GM18502 (cell line): ENCODE measurements at regions not wholly inside any gene's neighbourhood (a gene's known extent, or its start where the extent isn't known, plus 50 kb on each side); places are given as distances from the start of the nearest gene placed in this dataset.
A peak's percentile ranks its signal among the peaks of the same experiment; 100 is the strongest.

Experiments used
- ATAC-seq: cut with Tn5 transposase; IDR thresholded peaks from one replicate; pipeline ENCODE4 v1.9.1; 2021; ENCODE audit warnings: mild to moderate bottlenecking; ENCODE audit not compliant: unreplicated experiment, poor library complexity

DNA sequence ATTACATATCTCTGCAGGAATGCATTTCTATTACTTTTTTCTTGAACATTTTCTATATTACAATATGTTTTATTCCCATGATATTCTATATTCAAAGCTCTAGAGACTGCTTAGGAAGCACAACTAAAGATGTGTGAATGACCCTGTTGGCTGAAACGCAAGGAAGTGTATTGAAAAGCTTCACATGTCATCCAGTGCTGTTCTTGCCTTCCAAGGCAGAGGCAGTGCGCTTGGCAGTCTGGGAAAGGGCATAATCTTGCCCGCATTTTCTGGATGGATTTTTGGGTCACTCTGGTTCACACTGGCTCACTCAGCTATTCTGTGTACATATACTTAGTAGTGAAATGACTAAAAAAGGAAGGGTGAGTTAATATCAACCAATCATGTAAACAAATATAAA is 262.4 kb downstream of the PTPRC start:
- no peak for ATAC-seq

GRCh38 chr1:198902655-198903054 is 263.8 kb downstream of the PTPRC start:
- ATAC-seq = no peak

DNA sequence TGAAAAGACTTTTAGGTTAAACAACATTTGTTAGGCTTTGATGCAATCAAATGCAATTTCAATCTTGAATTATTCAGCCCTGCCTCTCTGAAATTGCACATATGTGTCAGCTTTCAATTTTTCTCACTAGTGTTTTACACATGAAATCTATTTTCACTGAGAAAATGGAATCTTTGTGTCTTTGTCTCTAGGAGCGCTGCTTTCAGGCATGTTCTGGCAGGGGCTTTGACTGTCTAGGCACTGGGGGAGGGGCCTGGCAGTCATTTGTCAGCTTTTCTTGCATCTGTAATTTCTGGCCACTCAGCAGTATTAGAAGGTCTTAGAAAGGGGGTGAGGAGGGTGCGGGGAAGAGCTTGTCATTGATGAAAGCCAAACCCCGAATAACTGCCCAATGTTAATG is 264.4 kb downstream of the PTPRC start:
- ATAC-seq = no peak

- no peak for ATAC-seq
These were observed 264.8 kb downstream of the PTPRC start for GRCh38 chr1:198903621-198904020.

DNA sequence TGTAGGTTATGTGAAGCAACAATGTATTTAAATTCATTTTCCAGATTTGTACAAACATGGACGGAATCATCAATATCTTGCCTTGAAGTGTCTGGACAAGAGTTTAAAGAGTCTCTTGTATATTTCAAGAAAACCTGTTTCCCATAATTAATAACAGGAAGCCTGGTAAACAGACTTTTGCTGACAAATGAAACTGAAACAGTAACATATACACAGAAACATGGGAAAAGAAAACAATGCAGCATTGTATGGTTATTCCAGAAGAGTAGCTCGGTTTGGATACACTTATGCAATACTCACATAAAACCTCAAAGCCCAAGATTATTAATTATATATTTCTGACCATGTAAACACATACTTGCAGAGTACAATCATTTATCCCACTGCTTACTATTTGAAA is 265.5 kb downstream of the PTPRC start:
- no peak for ATAC-seq

DNA sequence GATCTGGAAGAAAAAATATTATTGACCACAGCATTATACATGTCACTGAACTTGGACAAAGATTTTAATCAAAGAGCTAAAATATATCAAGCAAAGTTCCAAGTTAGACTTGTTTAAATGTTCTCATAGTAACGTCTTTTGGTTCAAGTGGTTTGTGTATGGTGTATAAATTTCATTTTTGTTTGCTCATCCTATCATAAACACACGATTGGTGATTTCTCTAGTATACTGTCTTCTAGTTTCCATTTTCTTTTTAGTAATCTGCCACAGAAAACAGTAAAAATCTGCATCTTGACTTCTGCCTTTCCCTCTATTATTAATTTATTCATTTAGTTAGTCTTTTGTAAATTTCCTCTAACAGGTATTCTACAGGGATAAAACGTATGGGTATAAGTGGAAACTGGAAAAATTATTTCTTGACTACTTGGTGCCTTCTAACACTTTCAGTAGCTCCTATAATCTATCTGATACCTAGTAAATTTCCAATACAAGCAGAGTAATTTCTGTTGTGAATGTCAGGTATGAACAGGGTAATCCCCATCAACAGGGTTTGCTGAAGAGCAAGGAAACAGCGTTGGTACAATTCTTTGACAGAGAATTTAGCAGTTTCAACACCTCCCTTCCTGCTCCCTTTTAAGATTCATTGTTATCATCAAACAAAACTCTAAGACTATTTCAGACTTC is 268.0 kb downstream of the PTPRC start:
- no peak for ATAC-seq

DNA sequence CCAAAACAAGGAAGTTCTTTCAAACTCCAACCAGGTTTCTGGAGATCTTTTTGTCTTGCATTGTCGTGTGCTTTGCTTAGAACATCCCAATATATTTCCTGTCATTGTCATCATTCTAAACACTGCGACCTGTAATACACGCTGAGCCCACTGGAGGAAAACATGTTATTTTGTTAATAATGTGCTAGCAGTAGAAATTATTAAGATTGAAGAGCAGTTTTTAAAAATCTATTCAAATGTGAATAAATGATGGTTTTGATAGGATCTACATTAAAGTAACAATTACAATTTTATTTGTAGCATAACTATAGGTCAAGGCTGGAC is 268.5 kb downstream of the PTPRC start:
- no peak for ATAC-seq

DNA sequence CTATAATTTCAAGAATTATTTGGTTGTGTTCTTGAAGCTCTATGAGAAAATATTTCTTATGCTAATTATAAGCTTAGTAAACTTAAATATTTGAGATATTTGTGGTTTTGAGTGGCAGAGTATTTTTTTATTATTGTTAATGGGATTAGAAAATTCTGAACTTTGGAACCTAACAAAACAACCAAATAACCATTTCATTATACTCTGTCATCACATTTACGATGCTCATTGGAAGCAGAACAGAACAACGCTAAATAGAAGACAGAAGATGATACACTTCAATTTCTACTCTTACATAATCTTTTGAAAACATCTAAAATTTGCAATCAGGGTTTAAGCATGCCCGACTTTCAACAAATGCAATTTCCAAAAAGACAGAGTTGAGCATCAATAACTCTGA is 270.2 kb downstream of the PTPRC start:
- no peak for ATAC-seq

DNA sequence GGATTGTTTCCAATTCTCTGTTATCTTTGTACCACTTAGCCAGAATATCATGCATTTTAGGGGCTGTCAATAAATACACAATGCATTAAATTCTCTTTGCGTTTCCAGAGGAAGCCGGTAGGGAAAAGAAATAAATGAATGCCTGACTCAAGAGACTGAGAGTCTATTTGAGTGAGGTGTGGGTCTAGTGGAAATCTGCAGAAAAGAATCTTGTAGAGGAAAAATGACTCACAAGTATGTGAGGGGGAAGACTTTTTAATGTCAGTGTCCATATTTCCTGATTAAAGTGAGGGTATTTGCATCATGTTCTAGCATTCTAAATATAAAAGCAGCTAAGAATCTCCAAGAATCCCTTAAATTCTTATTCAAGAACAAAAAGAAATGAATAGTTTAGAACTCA is 271.1 kb downstream of the PTPRC start:
- ATAC-seq = no peak

DNA sequence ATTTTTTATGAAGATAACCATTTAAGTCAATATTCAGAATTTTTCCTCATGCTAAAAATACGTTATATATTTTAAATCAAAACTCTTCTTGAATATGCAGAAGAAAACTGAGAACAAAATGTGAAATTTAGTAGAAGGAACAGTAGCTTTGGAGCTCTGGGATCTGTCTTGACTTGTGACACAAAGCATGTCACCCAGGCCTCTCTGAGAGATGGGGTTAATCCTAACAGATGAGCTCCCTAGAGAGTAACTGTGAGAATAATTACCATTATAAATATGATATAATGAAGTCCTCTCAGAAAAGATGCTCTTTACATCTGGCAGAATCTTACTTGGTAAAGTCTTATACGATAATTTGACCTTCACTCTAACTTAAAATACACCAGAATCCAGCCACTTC is 272.0 kb downstream of the PTPRC start:
- no peak for ATAC-seq

- no peak for ATAC-seq
These were observed 273.2 kb downstream of the PTPRC start for GRCh38 chr1:198912046-198912445.

- ATAC-seq = no peak
These were observed 274.8 kb downstream of the PTPRC start for GRCh38 chr1:198913667-198914066.

DNA sequence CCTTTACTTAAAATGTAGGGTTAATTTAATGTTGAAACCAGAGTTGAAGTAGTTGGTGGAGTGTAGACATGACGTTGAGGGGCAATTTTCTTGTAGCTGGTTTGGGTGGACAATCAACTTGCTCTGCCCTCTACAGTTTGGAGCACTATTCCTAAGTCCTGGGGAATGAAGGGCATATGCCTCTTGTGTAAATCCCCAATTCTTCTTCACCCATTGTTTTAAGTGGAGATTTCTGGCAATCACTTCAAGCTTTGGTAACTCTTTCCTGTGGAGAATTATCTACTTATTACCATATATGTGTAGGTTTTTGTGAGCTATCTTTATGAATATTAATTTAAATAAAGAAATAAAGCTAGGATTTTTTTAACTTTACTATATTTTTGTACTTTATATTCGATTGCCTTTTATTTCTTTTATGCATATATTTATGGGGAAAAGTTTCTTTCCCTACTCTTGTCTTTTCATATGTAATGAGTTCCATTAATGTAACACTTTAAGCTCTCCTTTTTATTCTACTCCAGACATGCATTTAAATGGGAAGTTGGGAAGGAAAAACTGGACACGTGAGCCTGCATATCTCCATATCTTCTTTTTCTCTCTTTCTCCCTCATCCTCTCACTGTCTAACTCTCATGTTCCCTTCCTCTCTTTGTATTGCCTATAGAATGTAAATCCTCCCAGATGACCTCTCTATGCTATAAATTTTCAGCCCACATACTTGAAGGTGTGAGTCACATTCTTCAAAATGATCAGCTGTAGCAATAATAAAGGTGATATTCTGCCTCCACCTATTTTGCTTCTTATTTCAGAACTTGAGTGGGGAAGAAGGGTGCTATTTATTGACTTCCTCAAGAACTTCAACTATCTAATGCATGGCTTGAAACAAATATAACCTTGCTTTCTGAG is 276.7 kb downstream of the PTPRC start:
- ATAC-seq = no peak

- ATAC-seq = no peak
These were observed 278.4 kb downstream of the PTPRC start for GRCh38 chr1:198917226-198917625.

DNA sequence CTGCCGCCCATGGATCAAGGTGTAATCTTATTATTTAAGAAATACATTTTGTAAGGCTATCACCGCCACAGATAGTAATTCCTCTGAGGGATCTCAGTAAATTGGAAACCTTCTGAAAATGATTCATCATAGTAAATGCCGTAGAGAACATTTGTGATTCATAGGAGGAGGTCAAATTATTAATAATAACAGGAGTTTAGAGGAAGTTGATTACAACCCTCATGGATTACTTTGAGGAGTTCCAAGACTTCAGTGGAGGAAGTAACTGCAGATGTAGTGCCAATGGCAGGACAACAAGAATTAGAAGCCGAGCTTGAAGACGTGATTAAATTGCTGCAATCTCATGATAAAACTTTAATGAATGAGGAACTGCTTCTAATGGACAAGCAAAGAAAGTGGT is 280.1 kb downstream of the PTPRC start:
- ATAC-seq = no peak

- peak; percentile 58 for ATAC-seq
These were observed 281.0 kb downstream of the PTPRC start for GRCh38 chr1:198919667-198920398.

- peak; percentile 64 for ATAC-seq
These were observed 284.0 kb downstream of the PTPRC start for GRCh38 chr1:198922638-198923430.

- ATAC-seq = no peak
These were observed 285.2 kb downstream of the PTPRC start for GRCh38 chr1:198923993-198924392.

DNA sequence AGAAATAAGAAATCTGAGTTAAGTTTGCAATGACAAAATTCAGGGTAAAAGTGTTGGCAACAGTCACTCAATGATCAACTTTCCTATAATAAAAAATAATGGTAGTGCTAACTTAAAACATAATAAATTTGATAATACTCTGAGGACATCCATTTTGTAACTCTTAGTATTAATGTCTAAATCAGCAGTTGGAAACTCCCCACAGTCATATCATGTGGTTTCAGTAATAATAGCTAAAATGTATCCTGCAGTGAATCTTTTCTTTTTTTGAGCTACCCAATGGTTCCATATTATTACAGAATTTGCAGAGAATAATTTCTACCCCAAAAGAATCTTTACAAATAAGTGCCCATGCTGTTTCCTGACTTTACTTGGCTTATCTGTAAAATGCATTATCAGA is 286.7 kb downstream of the PTPRC start:
- peak; percentile 26 for ATAC-seq

- ATAC-seq = no peak
These were observed 288.3 kb downstream of the PTPRC start for GRCh38 chr1:198927129-198927528.
